GM21423 (cell line): ENCODE measurements at regions not wholly inside any gene's neighbourhood (a gene's known extent, or its start where the extent isn't known, plus 50 kb on each side); places are given as distances from the start of the nearest gene placed in this dataset.
"Not testable (repeated sequence)": the region's sequence is repeated elsewhere in the genome, so short reads cannot be mapped to it uniquely, and the experiment has no call there.

Source experiments
- ATAC-seq: cut with Tn5 transposase; IDR thresholded peaks from one replicate; pipeline ENCODE4 v1.9.1; 2021; ENCODE audit warnings: mild to moderate bottlenecking, moderate library complexity; ENCODE audit not compliant: unreplicated experiment

- no peak for ATAC-seq
Measured at GRCh38 chr7:92924800-92925199, 88.4 kb upstream of the CDK6 start.

- no peak for ATAC-seq
Measured at GRCh38 chr7:92917230-92917629, 80.9 kb upstream of the CDK6 start.

GRCh38 chr7:92916770-92917224 is 80.4 kb upstream of the CDK6 start:
- no peak for ATAC-seq

- ATAC-seq: no peak
Measured at GRCh38 chr7:92915348-92915747, 79.0 kb upstream of the CDK6 start.

- no peak for ATAC-seq
Measured at GRCh38 chr7:92914645-92915044, 78.3 kb upstream of the CDK6 start.

GRCh38 chr7:92913849-92914248 is 77.5 kb upstream of the CDK6 start:
- ATAC-seq: no peak

- no peak for ATAC-seq
Measured at GRCh38 chr7:92910976-92911375, 74.6 kb upstream of the CDK6 start.

GRCh38 chr7:92909686-92910475 is 73.5 kb upstream of the CDK6 start:
- ATAC-seq: no peak

GRCh38 chr7:92904244-92905131 is 68.1 kb upstream of the CDK6 start:
- ATAC-seq: peak; percentile 99

- ATAC-seq: no peak
Measured at GRCh38 chr7:92898798-92899197, 62.4 kb upstream of the CDK6 start.

- not testable (repeated sequence) for ATAC-seq
Measured at GRCh38 chr7:92894857-92895256, 58.5 kb upstream of the CDK6 start.

GRCh38 chr7:92889081-92889480 is 52.7 kb upstream of the CDK6 start:
- ATAC-seq: no peak
